ENCODE measurements at regions not wholly inside any gene's neighbourhood (a gene's known extent, or its start where the extent isn't known, plus 50 kb on each side); places are given as distances from the start of the nearest gene placed in this dataset.

- no peak overlapping the region for H3K4me3 ChIP-seq (ENCODE audit: low read length)
- TF ChIP-seq CTCF (conservative IDR thresholded peaks at IDR 0.05; ENCODE audit: low read length) = no peak
- no peak for DNase-seq (ENCODE audit: low read depth)
Measured at GRCh38 chr14:58792416-58792815, 154.7 kb downstream of the DACT1 start.

GRCh38 chr14:58793131-58793740 is 155.5 kb downstream of the DACT1 start:
- no peak for TF ChIP-seq CTCF (conservative IDR thresholded peaks at IDR 0.05; ENCODE audit: low read length)
- DNase-seq (ENCODE audit: low read depth) = no peak
- no peak overlapping the region for H3K4me3 ChIP-seq (ENCODE audit: low read length)

GRCh38 chr14:58794993-58795762 is 157.4 kb downstream of the DACT1 start:
- no peak for DNase-seq (ENCODE audit: low read depth)
- TF ChIP-seq CTCF (conservative IDR thresholded peaks at IDR 0.05; ENCODE audit: low read length) = no peak
- H3K4me3 ChIP-seq (ENCODE audit: low read length) = no peak overlapping the region

GRCh38 chr14:58796242-58797009 is 158.7 kb downstream of the DACT1 start:
- TF ChIP-seq CTCF (conservative IDR thresholded peaks at IDR 0.05; ENCODE audit: low read length) = no peak
- no peak overlapping the region for H3K4me3 ChIP-seq (ENCODE audit: low read length)
- no peak for DNase-seq (ENCODE audit: low read depth)

GRCh38 chr14:58797010-58797429 is 159.3 kb downstream of the DACT1 start:
- DNase-seq (ENCODE audit: low read depth) = no peak

GRCh38 chr14:58798173-58798572 is 160.4 kb downstream of the DACT1 start:
- no peak for TF ChIP-seq CTCF (conservative IDR thresholded peaks at IDR 0.05; ENCODE audit: low read length)
- no peak overlapping the region for H3K4me3 ChIP-seq (ENCODE audit: low read length)
- no peak for DNase-seq (ENCODE audit: low read depth)

More at GRCh38 chr14:58797010-58797429, 159.3 kb downstream of the DACT1 start:
- no peak overlapping the region for H3K4me3 ChIP-seq (ENCODE audit: low read length)
- no peak for TF ChIP-seq CTCF (conservative IDR thresholded peaks at IDR 0.05; ENCODE audit: low read length)

Data from AG10803 (cell line).